Mesendoderm (in vitro differentiated cells): ENCODE measurements at regions not wholly inside any gene's neighbourhood (a gene's known extent, or its start where the extent isn't known, plus 50 kb on each side); places are given as distances from the start of the nearest gene placed in this dataset.
"Not testable (repeated sequence)": the region's sequence is repeated elsewhere in the genome, so short reads cannot be mapped to it uniquely, and the experiment has no call there.

ENCODE experiments used
- DNase-seq: peaks from one replicate; pipeline ENCODE4 v3.0.0; 2013
- H2AK5ac ChIP-seq: 2 replicates; pipeline ENCODE4 v1.6.1; 2013; ENCODE audit warnings: low read length, inconsistent platforms
- H2BK120ac ChIP-seq: 2 replicates; pipeline ENCODE4 v1.6.1; 2013; ENCODE audit warnings: low read depth, mild to moderate bottlenecking, low read length, moderate library complexity, mixed read lengths
- H2BK15ac ChIP-seq: replicated peaks from 2 replicates; pipeline ENCODE4 v1.6.1; 2013; ENCODE audit warnings: low read depth, mild to moderate bottlenecking, moderate library complexity
- H2BK5ac ChIP-seq: 2 replicates; pipeline ENCODE4 v1.6.1; 2013; ENCODE audit warnings: low read length, inconsistent platforms
- H3K18ac ChIP-seq: 2 replicates; pipeline ENCODE4 v1.6.1; 2013; ENCODE audit warnings: mild to moderate bottlenecking, low read length, mixed read lengths
- H3K23ac ChIP-seq: one replicate; pipeline ENCODE4 v1.6.1; 2013; ENCODE audit warnings: low read length
- H3K27ac ChIP-seq: 2 replicates; pipeline ENCODE4 v1.5.1; 2013; ENCODE audit warnings: low read depth, mild to moderate bottlenecking, inconsistent platforms, low read length, moderate library complexity
- H3K27me3 ChIP-seq: 2 replicates; pipeline ENCODE4 v1.6.1; 2013; ENCODE audit warnings: low read length, control low read depth, mild to moderate bottlenecking, inconsistent platforms; ENCODE audit not compliant: insufficient read depth, poor library complexity
- H3K36me3 ChIP-seq: 2 replicates; pipeline ENCODE4 v1.6.1; 2013; ENCODE audit warnings: low read length, inconsistent platforms; ENCODE audit not compliant: control insufficient read depth, insufficient read depth
- H3K4ac ChIP-seq: one replicate; pipeline ENCODE4 v1.6.1; 2013; ENCODE audit warnings: low read depth, mild to moderate bottlenecking, low read length, moderate library complexity
- H3K4me1 ChIP-seq: 2 replicates; pipeline ENCODE4 v1.6.1; 2013; ENCODE audit warnings: low read depth, low read length, inconsistent platforms; ENCODE audit not compliant: control insufficient read depth
- H3K4me2 ChIP-seq: 2 replicates; pipeline ENCODE4 v1.6.1; 2013; ENCODE audit warnings: low read length
- H3K4me3 ChIP-seq: 2 replicates; pipeline ENCODE4 v1.5.1; 2013; ENCODE audit warnings: mild to moderate bottlenecking, low read length
- H3K56ac ChIP-seq: one replicate; pipeline ENCODE4 v1.6.1; 2013; ENCODE audit warnings: low read length
- H3K79me1 ChIP-seq: 2 replicates; pipeline ENCODE4 v1.6.1; 2013; ENCODE audit warnings: low read length, inconsistent platforms
- H3K79me2 ChIP-seq: 2 replicates; pipeline ENCODE4 v1.6.1; 2013; ENCODE audit warnings: mild to moderate bottlenecking, low read length; ENCODE audit not compliant: control insufficient read depth, insufficient read depth
- H3K9ac ChIP-seq: 2 replicates; pipeline ENCODE4 v1.6.1; 2013; ENCODE audit warnings: low read length, inconsistent platforms
- H4K5ac ChIP-seq: one replicate; pipeline ENCODE4 v1.6.1; 2013; ENCODE audit warnings: low read length
- H4K8ac ChIP-seq: one replicate; pipeline ENCODE4 v1.6.1; 2013; ENCODE audit warnings: low read depth, mild to moderate bottlenecking, control low read depth, low read length, moderate library complexity
- WGBS: extraction: QIAGEN DNeasy Blood & Tissue Kit; methylation state at CpG from one replicate; pipeline ENCODE4 v1.1.7; 2013; ENCODE audit warnings: low lambda C conversion rate, missing lambda C conversion rate; ENCODE audit not compliant: insufficient coverage; ENCODE audit errors: extremely low coverage; 5-methylcytosine and 5-hydroxymethylcytosine counted together

DNA sequence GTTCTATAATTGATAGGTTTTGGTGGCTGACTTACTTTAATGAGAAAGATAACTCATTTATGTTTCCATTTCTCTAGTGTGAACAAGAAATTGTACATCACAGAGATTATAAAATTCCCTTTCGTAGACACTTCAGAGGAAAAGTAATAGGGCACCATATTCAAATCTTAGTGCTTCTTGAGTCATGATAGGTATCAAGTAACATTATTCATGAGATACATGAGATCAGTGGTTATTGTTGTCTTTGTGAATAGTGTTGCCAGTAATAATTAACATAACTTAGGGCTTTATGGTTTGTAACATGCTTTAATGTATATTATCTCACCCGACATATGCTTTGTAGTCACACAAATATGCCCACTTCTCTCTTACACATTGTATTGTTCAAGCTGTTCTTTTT is 73.7 kb upstream of the IL15 start:
- no CpG with 5 or more reads among the region's 2 CpGs for WGBS
- no peak overlapping the region for H3K4me3 ChIP-seq
- H2AK5ac ChIP-seq, result no peak overlapping the region
- H2BK120ac ChIP-seq, result no peak overlapping the region
- no peaks in the 10 kb centered on the region for H3K79me1 ChIP-seq
- H3K4me2 ChIP-seq, result no peak overlapping the region
- H3K36me3 ChIP-seq, result no peaks in the 10 kb centered on the region
- H3K56ac ChIP-seq, result no peak overlapping the region
- H2BK15ac ChIP-seq, result no peak overlapping the region
- no peak overlapping the region for H4K8ac ChIP-seq
- no peak for DNase-seq
- H3K9ac ChIP-seq, result no peak overlapping the region
- no peak overlapping the region for H2BK5ac ChIP-seq
- no peak overlapping the region for H3K4ac ChIP-seq
- no peaks in the 10 kb centered on the region for H3K27me3 ChIP-seq
- no peak overlapping the region for H4K5ac ChIP-seq
- no peaks in the 10 kb centered on the region for H3K79me2 ChIP-seq
- no peak overlapping the region for H3K23ac ChIP-seq
- no peaks in the 10 kb centered on the region for H3K4me1 ChIP-seq
- H3K27ac ChIP-seq, result no peak overlapping the region
- no peak overlapping the region for H3K18ac ChIP-seq

DNA sequence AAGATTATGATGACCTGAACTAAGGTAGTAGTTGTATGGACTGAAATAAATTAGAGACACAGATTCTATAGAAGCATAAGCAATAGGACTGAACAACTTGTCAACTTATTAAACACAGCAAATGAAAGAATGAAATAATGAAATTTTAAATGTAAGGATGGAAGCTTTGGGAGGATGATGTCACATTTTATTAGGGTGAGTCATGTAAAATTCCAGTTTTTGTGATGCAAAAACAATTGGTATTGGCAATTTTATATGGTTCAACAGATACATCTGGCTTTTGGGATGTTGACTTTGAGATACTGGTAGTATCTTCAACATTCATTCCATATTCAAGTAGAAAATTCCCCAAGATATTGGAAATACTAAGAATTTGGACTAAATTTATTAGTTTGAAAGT is 72.7 kb upstream of the IL15 start:
- H3K23ac ChIP-seq, result no peak overlapping the region
- no peaks in the 10 kb centered on the region for H3K79me2 ChIP-seq
- H2BK120ac ChIP-seq, result no peak overlapping the region
- H3K27me3 ChIP-seq, result no peaks in the 10 kb centered on the region
- no peak overlapping the region for H3K9ac ChIP-seq
- no peak overlapping the region for H3K4me3 ChIP-seq
- H3K4ac ChIP-seq, result no peak overlapping the region
- H3K4me2 ChIP-seq, result no peak overlapping the region
- H3K36me3 ChIP-seq, result no peaks in the 10 kb centered on the region
- no peaks in the 10 kb centered on the region for H3K4me1 ChIP-seq
- no peak overlapping the region for H3K18ac ChIP-seq
- no peak overlapping the region for H4K5ac ChIP-seq
- no peak overlapping the region for H2AK5ac ChIP-seq
- H3K79me1 ChIP-seq, result no peaks in the 10 kb centered on the region
- H3K56ac ChIP-seq, result no peak overlapping the region
- H2BK15ac ChIP-seq, result no peak overlapping the region
- no peak overlapping the region for H4K8ac ChIP-seq
- H3K27ac ChIP-seq, result no peak overlapping the region
- DNase-seq, result peak; percentile 7
- H2BK5ac ChIP-seq, result no peak overlapping the region

- not testable (repeated sequence) for H2BK120ac ChIP-seq, H3K18ac ChIP-seq, H4K5ac ChIP-seq, H2AK5ac ChIP-seq, H4K8ac ChIP-seq, H2BK15ac ChIP-seq, H3K56ac ChIP-seq, H3K4me2 ChIP-seq, H3K4me3 ChIP-seq, H3K4me1 ChIP-seq, H3K79me1 ChIP-seq, H3K9ac ChIP-seq, H3K23ac ChIP-seq, H3K4ac ChIP-seq, H2BK5ac ChIP-seq, H3K36me3 ChIP-seq, H3K27ac ChIP-seq, H3K79me2 ChIP-seq, H3K27me3 ChIP-seq, DNase-seq
- no CpG with 5 or more reads among the region's 15 CpGs for whole genome bisulfite sequencing
Observed at GRCh38 chr4:141564961-141565360, 71.4 kb upstream of the IL15 start.

DNA sequence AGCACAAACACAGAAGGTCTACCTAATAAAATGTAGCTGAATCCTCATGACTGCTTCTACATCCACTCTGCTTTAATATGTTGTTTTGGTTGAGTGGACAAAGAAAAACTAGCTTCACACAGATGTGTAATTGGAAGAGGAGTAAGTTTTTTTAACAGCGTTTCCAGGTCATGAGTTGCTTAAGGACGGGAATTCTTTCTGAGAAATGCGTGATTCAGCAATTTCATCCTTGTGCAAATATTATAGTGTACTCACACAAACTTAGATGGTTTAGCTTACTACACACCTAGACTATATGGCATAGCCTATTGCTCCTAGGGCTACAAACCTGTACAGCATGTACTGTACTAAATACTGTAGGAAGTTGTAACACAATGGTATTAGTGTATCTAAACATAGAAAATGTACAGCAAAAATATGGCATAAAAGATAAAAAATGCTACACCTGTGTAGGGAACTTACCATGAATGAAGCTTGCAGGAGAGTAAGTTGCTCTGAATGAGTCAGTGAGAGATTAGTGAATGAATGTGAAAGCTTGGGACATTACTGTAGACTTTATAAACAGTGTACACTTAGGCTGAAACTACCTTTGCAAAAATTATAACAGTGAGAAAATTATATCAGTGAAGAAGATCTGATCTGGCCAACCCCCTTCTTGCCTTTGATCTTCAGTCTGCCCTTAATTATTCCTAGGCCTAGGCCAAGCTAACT is 70.8 kb upstream of the IL15 start:
- no peak overlapping the region for H3K23ac ChIP-seq
- no peak overlapping the region for H2BK15ac ChIP-seq
- H2BK120ac ChIP-seq, result no peak overlapping the region
- H2BK5ac ChIP-seq, result no peak overlapping the region
- no peaks in the 10 kb centered on the region for H3K79me2 ChIP-seq
- H3K4me2 ChIP-seq, result no peak overlapping the region
- no peak overlapping the region for H3K4me3 ChIP-seq
- WGBS, result no CpG with 5 or more reads among the region's 3 CpGs
- no peaks in the 10 kb centered on the region for H3K36me3 ChIP-seq
- H3K27me3 ChIP-seq, result no peaks in the 10 kb centered on the region
- no peak overlapping the region for H3K4ac ChIP-seq
- no peak overlapping the region for H4K8ac ChIP-seq
- H3K27ac ChIP-seq, result no peak overlapping the region
- H3K79me1 ChIP-seq, result no peaks in the 10 kb centered on the region
- no peak for DNase-seq
- H4K5ac ChIP-seq, result no peak overlapping the region
- H3K18ac ChIP-seq, result no peak overlapping the region
- H3K9ac ChIP-seq, result no peak overlapping the region
- no peaks in the 10 kb centered on the region for H3K4me1 ChIP-seq
- no peak overlapping the region for H3K56ac ChIP-seq
- no peak overlapping the region for H2AK5ac ChIP-seq

DNA sequence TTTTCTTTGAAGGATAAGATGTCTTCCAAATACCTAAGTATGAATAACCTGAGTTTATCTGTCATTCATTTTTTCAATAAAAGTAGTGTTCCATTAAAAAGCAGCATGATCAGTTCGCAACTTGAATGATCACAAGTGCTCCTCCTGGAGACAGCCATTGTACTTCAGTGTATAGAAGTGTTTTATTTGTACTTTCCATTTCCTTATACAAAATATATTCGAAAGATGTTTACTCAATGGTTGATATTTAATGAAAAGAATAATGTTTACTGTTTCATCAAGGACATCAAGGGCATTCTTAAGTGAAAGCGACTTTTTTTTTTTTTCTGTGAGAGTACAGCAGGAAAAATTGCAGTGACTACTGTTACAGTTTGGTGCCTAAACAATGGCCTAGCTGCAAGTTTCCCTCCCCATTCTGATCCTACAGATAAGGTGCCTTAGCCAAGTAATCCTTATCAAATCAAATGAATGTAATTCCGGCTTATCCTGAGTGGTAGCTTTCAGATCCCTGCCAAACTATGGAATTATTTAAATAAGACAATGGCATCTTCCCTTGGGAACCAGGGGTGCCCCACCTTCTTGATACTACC is 69.0 kb upstream of the IL15 start:
- no peak overlapping the region for H2BK5ac ChIP-seq
- no peaks in the 10 kb centered on the region for H3K4me1 ChIP-seq
- H3K23ac ChIP-seq, result no peak overlapping the region
- H3K56ac ChIP-seq, result no peak overlapping the region
- H4K5ac ChIP-seq, result no peak overlapping the region
- H2BK120ac ChIP-seq, result no peak overlapping the region
- no peak overlapping the region for H3K9ac ChIP-seq
- H3K4me3 ChIP-seq, result no peak overlapping the region
- no peak overlapping the region for H3K27ac ChIP-seq
- no peaks in the 10 kb centered on the region for H3K79me2 ChIP-seq
- no peak overlapping the region for H2BK15ac ChIP-seq
- no CpG with 5 or more reads among the region's 4 CpGs for WGBS
- no peak overlapping the region for H3K4me2 ChIP-seq
- no peak overlapping the region for H3K18ac ChIP-seq
- no peaks in the 10 kb centered on the region for H3K79me1 ChIP-seq
- H3K4ac ChIP-seq, result no peak overlapping the region
- H4K8ac ChIP-seq, result no peak overlapping the region
- no peak overlapping the region for H2AK5ac ChIP-seq
- H3K36me3 ChIP-seq, result no peaks in the 10 kb centered on the region
- H3K27me3 ChIP-seq, result no peaks in the 10 kb centered on the region
- DNase-seq, result peak; percentile 53

- Histone ChIP-seq H3K9ac (no peak overlapping the region), H2BK15ac (no peak overlapping the region), H3K23ac (no peak overlapping the region), H3K4me3 (no peak overlapping the region), H3K4me2 (no peak overlapping the region), H3K36me3 (no peaks in the 10 kb centered on the region), H3K4ac (no peak overlapping the region), H3K18ac (no peak overlapping the region), H2AK5ac (no peak overlapping the region), H2BK120ac (no peak overlapping the region), H4K8ac (no peak overlapping the region), H3K79me2 (no peaks in the 10 kb centered on the region), H3K27ac (no peak overlapping the region), H3K4me1 (no peaks in the 10 kb centered on the region), H3K79me1 (no peaks in the 10 kb centered on the region), H3K56ac (no peak overlapping the region), H2BK5ac (no peak overlapping the region), H3K27me3 (no peaks in the 10 kb centered on the region), H4K5ac (no peak overlapping the region)
- no CpG with 5 or more reads among the region's 2 CpGs for WGBS
- DNase-seq, result no peak
Observed at GRCh38 chr4:141569141-141569540, 67.2 kb upstream of the IL15 start.
